GM21447 (cell line): ENCODE measurements at regions not wholly inside any gene's neighbourhood (a gene's known extent, or its start where the extent isn't known, plus 50 kb on each side); places are given as distances from the start of the nearest gene placed in this dataset.

Experiments used
- ATAC-seq: cut with Tn5 transposase; IDR thresholded peaks from one replicate; pipeline ENCODE4 v1.9.1; 2021; ENCODE audit not compliant: unreplicated experiment

GRCh38 chr22:34878171-34878570 lies 187.8 kb upstream of the ISX start:
- ATAC-seq = no peak

- no peak for ATAC-seq
Measured at GRCh38 chr22:34879001-34879400, 187.0 kb upstream of the ISX start.

GRCh38 chr22:34880662-34881061 lies 185.3 kb upstream of the ISX start:
- no peak for ATAC-seq

- ATAC-seq = no peak
Measured at GRCh38 chr22:34881453-34881852, 184.5 kb upstream of the ISX start.

GRCh38 chr22:34885852-34886251 lies 180.1 kb upstream of the ISX start:
- no peak for ATAC-seq

- ATAC-seq = no peak
Measured at GRCh38 chr22:34886391-34886790, 179.6 kb upstream of the ISX start.

- no peak for ATAC-seq
Measured at GRCh38 chr22:34886812-34887211, 179.1 kb upstream of the ISX start.

- no peak for ATAC-seq
Measured at GRCh38 chr22:34897126-34897525, 168.8 kb upstream of the ISX start.

GRCh38 chr22:34902335-34902734 lies 163.6 kb upstream of the ISX start:
- no peak for ATAC-seq

- no peak for ATAC-seq
Measured at GRCh38 chr22:34903416-34903815, 162.5 kb upstream of the ISX start.

GRCh38 chr22:34904486-34904885 lies 161.5 kb upstream of the ISX start:
- no peak for ATAC-seq

- no peak for ATAC-seq
Measured at GRCh38 chr22:34913826-34914225, 152.1 kb upstream of the ISX start.

- no peak for ATAC-seq
Measured at GRCh38 chr22:34914846-34915245, 151.1 kb upstream of the ISX start.

GRCh38 chr22:34917239-34917638 lies 148.7 kb upstream of the ISX start:
- ATAC-seq = no peak

GRCh38 chr22:34931026-34931425 lies 134.9 kb upstream of the ISX start:
- ATAC-seq = no peak

GRCh38 chr22:34934261-34934660 lies 131.7 kb upstream of the ISX start:
- no peak for ATAC-seq

GRCh38 chr22:34943830-34944229 lies 122.1 kb upstream of the ISX start:
- no peak for ATAC-seq

GRCh38 chr22:34946339-34946985 lies 119.5 kb upstream of the ISX start:
- no peak for ATAC-seq

GRCh38 chr22:34950489-34950888 lies 115.5 kb upstream of the ISX start:
- ATAC-seq = no peak

GRCh38 chr22:34951212-34951611 lies 114.7 kb upstream of the ISX start:
- no peak for ATAC-seq

GRCh38 chr22:34960005-34960404 lies 106.0 kb upstream of the ISX start:
- ATAC-seq = no peak

GRCh38 chr22:34966980-34967565 lies 98.9 kb upstream of the ISX start:
- ATAC-seq = no peak
